Stimulated activated CD8-positive, alpha-beta memory T cell treated with anti-CD3 and anti-CD28 coated beads, Interleukin-12 subunit alpha, Interleukin-12 subunit beta, amount 100 ng/mL, for 1 hour (primary cell): ENCODE measurements at regions not wholly inside any gene's neighbourhood (a gene's known extent, or its start where the extent isn't known, plus 50 kb on each side); places are given as distances from the start of the nearest gene placed in this dataset.

ENCODE experiments used
- DNase-seq: peaks from one replicate; pipeline ENCODE4 v3.0.0-alpha.2; 2020; ENCODE audit warnings: low read depth

DNA sequence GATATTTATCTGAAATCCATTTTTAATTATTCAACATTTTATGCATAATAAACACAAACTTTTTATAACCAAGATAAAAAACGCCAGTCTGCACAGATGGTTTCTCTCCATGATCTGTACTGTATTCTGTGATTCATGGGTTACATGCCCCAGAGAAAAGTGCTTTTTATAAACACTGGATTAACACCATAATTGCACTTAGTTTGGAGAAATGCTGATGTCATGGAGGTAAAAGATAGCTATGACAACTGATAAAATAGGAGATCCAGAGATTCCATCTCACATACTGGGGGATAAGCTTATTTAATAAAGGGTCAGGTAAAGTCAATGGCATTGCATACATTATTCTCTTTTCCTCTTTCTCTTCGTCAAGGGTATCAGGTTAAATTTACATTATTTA lies 1460.4 kb upstream of the ALCAM start:
- no peak for DNase-seq

GRCh38 chr3:103906808-103907207 lies 1459.9 kb upstream of the ALCAM start:
- DNase-seq = no peak

- DNase-seq = no peak
Measured at GRCh38 chr3:103907567-103907966, 1459.1 kb upstream of the ALCAM start.

DNA sequence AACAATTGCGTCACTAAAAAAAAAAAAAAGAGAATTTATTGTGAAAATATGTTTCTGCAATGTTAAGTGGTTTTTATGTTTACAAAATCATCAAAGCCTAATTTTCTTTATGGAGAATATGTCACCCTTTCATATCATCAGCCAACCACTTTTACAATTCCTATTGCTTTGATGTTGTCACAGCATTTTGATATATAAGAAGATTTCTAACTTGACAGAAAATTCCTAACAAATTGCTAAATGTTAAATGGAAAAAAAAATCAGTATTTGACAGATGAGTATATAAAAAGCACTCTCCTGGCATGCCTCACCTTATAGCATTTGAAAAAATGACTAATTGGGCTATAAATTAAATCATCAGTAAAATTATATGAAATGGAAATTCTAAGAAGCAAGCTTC lies 1457.3 kb upstream of the ALCAM start:
- DNase-seq = no peak

GRCh38 chr3:103918336-103918735 lies 1448.4 kb upstream of the ALCAM start:
- no peak for DNase-seq

DNA sequence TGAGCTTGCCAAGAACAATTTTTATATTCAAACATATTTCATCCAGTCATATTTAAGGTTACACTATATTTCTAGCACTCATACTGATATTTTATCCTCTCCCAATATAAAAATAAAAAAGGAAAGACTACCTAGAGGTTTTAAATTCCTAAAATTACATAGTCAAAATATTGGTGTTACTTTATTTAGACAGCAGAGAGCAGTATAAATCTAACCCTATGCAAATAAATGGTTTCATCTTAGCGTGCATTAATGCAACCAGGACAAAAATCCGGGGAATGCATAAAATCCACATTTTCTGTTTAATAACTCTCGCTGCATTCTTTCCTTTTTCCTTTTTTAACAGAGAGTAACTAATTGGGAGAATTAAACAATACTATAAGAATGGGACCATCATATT lies 1447.4 kb upstream of the ALCAM start:
- DNase-seq = no peak

DNA sequence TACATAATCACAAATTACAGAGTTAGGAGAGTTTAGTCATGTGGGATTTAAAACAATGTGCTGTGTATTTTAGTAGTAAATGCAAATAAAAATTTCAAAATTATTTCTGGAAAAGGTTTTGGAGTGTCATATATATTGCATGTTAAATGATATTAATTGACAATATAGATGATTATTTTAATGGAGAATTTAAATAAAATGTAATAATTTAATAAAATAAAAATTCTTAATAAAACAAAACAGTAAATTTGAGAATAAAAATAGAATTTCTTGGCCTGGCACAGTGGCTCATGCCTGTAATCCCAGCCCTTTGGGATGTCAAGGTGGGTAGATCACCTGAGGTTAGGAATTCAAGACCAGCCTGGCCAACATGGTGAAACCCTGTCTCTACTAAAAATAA lies 1442.8 kb upstream of the ALCAM start:
- no peak for DNase-seq

DNA sequence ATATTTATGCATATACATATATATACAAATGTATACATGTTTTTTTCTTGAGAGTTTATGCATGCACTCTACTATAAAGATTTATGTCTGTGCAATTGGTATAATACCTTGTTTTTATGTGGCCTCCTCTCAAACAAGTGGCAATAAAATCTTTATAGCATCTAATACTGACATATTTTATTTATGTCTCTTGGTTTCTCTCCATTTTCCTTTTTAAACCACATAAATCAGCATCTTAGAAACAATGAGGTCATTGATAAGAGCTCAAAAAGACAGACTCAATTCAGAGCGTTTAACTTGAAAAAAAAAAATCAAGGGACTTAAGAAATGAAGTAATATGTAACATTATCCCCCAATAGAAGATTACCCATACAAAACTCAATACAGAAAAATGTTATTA lies 1442.2 kb upstream of the ALCAM start:
- no peak for DNase-seq

- DNase-seq = no peak
Measured at GRCh38 chr3:103926936-103927335, 1439.8 kb upstream of the ALCAM start.

GRCh38 chr3:103927896-103928295 lies 1438.8 kb upstream of the ALCAM start:
- DNase-seq = no peak

GRCh38 chr3:103937094-103937493 lies 1429.6 kb upstream of the ALCAM start:
- DNase-seq = no peak

- no peak for DNase-seq
Measured at GRCh38 chr3:103947062-103947461, 1419.6 kb upstream of the ALCAM start.

- no peak for DNase-seq
Measured at GRCh38 chr3:103949693-103950092, 1417.0 kb upstream of the ALCAM start.

DNA sequence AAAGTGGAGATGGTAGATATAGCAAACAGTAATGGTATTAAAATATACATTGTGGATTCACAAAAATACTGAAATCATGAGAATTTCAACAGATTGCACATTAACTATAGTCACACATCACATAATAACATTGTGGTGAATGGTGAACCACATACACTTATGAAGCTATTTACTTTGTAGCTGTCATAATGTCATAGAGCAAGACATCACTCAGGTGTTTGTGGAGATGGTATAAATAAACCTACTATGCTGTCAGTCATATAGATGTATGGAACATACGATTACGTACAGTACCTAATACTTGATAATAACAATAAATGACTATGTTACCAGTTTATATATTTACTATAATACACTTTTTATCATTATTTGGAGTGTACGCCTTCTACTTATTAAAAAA lies 1416.0 kb upstream of the ALCAM start:
- no peak for DNase-seq

DNA sequence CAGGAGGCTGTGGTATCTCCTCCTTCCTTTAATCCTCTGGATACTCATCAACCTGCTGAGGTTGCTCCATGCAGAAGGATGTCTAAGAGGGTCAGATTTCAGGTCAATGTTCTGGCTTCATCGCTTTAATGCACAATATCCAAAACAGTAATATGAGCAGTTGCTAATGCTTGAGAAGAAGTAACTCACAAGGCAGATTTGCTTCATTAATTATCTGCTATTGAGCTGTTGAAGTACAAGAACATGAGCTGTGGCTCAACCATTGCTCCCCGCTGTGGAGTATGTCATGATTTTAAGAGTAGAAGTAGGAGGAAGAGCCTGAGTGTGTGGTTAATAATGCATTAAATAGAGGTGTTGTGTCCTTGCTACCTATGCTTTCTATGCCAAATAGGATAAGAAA lies 1412.9 kb upstream of the ALCAM start:
- no peak for DNase-seq

GRCh38 chr3:103960819-103961218 lies 1405.9 kb upstream of the ALCAM start:
- DNase-seq = no peak

DNA sequence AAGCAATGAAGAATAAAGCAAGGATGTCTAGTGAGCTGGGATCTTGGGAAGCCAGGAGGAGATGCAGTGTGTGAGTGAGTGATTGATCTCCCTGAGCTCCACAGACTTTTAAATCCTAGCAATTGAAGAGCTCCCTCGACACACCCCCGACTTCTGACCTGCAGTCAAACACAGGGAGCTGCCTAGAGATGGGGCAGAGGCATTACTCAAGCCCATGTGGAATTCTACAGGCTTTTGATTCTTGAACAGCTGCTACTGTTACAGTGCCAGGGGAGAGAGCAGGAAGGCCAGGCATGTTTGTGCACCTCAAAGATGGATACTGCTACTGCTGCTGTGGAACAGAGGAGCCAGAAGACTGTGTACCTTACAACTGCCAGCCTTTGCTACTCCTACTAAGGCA lies 1403.1 kb upstream of the ALCAM start:
- DNase-seq = no peak

DNA sequence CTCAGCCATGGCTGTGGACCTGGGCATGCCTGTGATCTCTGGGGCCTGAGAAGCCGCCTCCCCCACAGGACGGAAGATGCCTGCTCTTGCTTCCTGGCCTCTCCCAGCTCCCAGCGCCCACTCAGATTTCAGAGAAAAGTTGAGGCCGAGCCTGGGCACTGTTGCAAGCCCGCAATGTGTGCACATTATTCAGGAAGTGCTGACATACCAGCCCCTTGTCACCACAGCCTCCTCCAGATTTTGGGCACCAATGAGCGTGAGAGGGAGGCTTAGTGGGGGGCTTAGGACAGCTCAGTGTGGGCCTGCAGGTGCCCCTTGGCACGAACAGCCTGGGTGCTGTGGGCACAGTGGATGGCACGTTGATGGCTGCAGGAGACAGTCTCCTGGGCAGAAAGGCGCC lies 1400.9 kb upstream of the ALCAM start:
- DNase-seq = no peak

GRCh38 chr3:103966749-103967148 lies 1400.0 kb upstream of the ALCAM start:
- no peak for DNase-seq

DNA sequence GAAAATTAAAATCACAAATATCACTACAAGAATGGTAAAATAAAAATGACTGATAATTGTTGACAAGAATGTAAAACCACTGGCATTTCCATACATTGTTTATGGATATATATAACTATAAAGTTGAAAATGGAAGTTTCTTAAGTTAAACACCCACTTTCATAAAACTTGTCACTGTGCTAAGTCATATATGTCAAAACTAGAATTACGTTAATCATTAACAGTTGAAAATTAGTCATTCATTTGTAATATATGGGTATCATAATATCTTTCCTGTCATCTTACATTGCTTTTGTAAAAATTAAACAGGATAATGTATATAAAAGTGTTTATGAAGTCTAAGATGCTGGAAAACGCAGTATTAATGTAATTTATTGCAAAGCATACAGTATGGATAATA lies 1398.6 kb upstream of the ALCAM start:
- no peak for DNase-seq

DNA sequence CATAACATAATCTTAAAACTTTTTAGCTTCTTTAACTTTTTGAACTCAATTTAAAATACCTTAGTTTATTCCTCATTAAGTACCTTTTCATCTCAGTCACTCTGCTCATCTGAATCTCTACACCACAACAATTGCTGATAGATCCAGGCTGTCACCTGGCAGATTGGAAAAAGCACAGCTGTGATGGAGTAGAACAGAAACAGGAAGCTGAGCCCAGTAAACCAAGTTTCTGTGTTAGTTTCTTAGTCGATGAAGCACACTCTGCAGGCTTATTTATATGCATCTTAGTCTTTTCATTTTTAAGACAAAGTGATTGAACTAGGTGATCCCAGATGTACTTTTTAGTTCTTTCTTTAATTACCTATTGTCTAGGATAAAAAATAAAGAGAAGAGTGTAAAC lies 1398.0 kb upstream of the ALCAM start:
- DNase-seq = no peak

- no peak for DNase-seq
Measured at GRCh38 chr3:103976931-103977339, 1389.8 kb upstream of the ALCAM start.

- DNase-seq = no peak
Measured at GRCh38 chr3:103977417-103977816, 1389.3 kb upstream of the ALCAM start.

GRCh38 chr3:103991461-103992115 lies 1375.1 kb upstream of the ALCAM start:
- no peak for DNase-seq

DNA sequence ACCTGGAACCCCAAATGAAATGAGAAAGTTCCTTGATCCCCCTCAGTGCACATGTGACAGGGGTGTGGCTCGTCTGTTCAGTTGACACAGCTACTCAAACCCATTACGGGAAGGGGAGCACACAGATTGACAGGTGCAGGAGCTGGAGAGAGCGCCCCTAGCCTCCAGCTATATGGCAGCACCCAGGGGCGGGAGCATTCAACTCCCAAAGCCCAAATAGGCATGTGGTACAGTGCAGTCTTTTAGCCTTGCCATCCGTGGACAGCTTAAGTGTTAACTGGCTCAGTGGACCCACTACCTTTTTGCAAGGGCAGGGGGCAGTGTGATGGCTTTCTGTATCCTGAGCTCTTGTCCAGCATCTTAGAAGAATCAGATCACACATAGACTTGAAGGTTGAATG lies 1374.2 kb upstream of the ALCAM start:
- no peak for DNase-seq
